NCI-H2107 treated with DMSO at 0.1 percent for 48 hours (cell line): ENCODE measurements at regions not wholly inside any gene's neighbourhood (a gene's known extent, or its start where the extent isn't known, plus 50 kb on each side); places are given as distances from the start of the nearest gene placed in this dataset.

Experiments used
- DNase-seq: peaks from one replicate; lab custom pipeline; 2025; ENCODE audit not compliant: unreplicated experiment; lab: John Stamatoyannopoulos, UW

GRCh38 chr1:234666761-234667160, 56.8 kb upstream of the IRF2BP2 start:
- DNase-seq: no peak

- no peak for DNase-seq
Measured at GRCh38 chr1:234665975-234666605, 56.1 kb upstream of the IRF2BP2 start.

GRCh38 chr1:234662148-234662547, 52.2 kb upstream of the IRF2BP2 start:
- DNase-seq: no peak

GRCh38 chr1:234661317-234661928, 51.4 kb upstream of the IRF2BP2 start:
- DNase-seq: no peak

- DNase-seq: no peak
Measured at GRCh38 chr1:234660536-234661316, 50.7 kb upstream of the IRF2BP2 start.
